IPS DF 4.7 (cell line): ENCODE measurements at regions not wholly inside any gene's neighbourhood (a gene's known extent, or its start where the extent isn't known, plus 50 kb on each side); places are given as distances from the start of the nearest gene placed in this dataset.
A peak's percentile ranks its signal among the peaks of the same experiment; 100 is the strongest.
"Not testable (repeated sequence)": the region's sequence is repeated elsewhere in the genome, so short reads cannot be mapped to it uniquely, and the experiment has no call there.

Source experiments
- DNase-seq: peaks from one replicate; pipeline ENCODE4 v3.0.0-alpha.2; 2013; ENCODE audit warnings: low spot score; ENCODE audit errors: extremely low read depth

- no peak for DNase-seq
These were observed 258.2 kb upstream of the CDH8 start for GRCh38 chr16:62294213-62294972.

- no peak for DNase-seq
These were observed 252.9 kb upstream of the CDH8 start for GRCh38 chr16:62288990-62289629.

- no peak for DNase-seq
These were observed 244.3 kb upstream of the CDH8 start for GRCh38 chr16:62280506-62280905.

GRCh38 chr16:62277942-62278341 is 241.7 kb upstream of the CDH8 start:
- no peak for DNase-seq

GRCh38 chr16:62276637-62277036 is 240.4 kb upstream of the CDH8 start:
- DNase-seq: no peak

GRCh38 chr16:62272035-62272434 is 235.8 kb upstream of the CDH8 start:
- no peak for DNase-seq

- no peak for DNase-seq
These were observed 225.5 kb upstream of the CDH8 start for GRCh38 chr16:62261760-62262159.

- not testable (repeated sequence) for DNase-seq
These were observed 222.7 kb upstream of the CDH8 start for GRCh38 chr16:62258931-62259435.

- DNase-seq: no peak
These were observed 220.2 kb upstream of the CDH8 start for GRCh38 chr16:62256406-62256805.

- no peak for DNase-seq
These were observed 218.6 kb upstream of the CDH8 start for GRCh38 chr16:62254847-62255246.

- DNase-seq: no peak
These were observed 218.1 kb upstream of the CDH8 start for GRCh38 chr16:62254372-62254771.

- no peak for DNase-seq
These were observed 217.7 kb upstream of the CDH8 start for GRCh38 chr16:62253966-62254365.

GRCh38 chr16:62249069-62249468 is 212.8 kb upstream of the CDH8 start:
- no peak for DNase-seq

- no peak for DNase-seq
These were observed 204.5 kb upstream of the CDH8 start for GRCh38 chr16:62240722-62241121.

- DNase-seq: peak; percentile 82
These were observed 189.4 kb upstream of the CDH8 start for GRCh38 chr16:62225675-62226074.

GRCh38 chr16:62224646-62225209 is 188.5 kb upstream of the CDH8 start:
- no peak for DNase-seq

- DNase-seq: no peak
These were observed 180.6 kb upstream of the CDH8 start for GRCh38 chr16:62216837-62217236.

- no peak for DNase-seq
These were observed 177.5 kb upstream of the CDH8 start for GRCh38 chr16:62213763-62214162.

- DNase-seq: no peak
These were observed 172.7 kb upstream of the CDH8 start for GRCh38 chr16:62208934-62209333.

- DNase-seq: no peak
These were observed 169.2 kb upstream of the CDH8 start for GRCh38 chr16:62205459-62205858.

- DNase-seq: no peak
These were observed 165.7 kb upstream of the CDH8 start for GRCh38 chr16:62201911-62202310.

- DNase-seq: no peak
These were observed 158.6 kb upstream of the CDH8 start for GRCh38 chr16:62194828-62195227.

- DNase-seq: no peak
These were observed 154.2 kb upstream of the CDH8 start for GRCh38 chr16:62190426-62190825.
